Stimulated activated CD4-positive, alpha-beta T cell treated with anti-CD3 and anti-CD28 coated beads, Interleukin-4, amount 100 ng/mL, for 4 hours (primary cell): ENCODE measurements at regions not wholly inside any gene's neighbourhood (a gene's known extent, or its start where the extent isn't known, plus 50 kb on each side); places are given as distances from the start of the nearest gene placed in this dataset.
"Not testable (repeated sequence)": the region's sequence is repeated elsewhere in the genome, so short reads cannot be mapped to it uniquely, and the experiment has no call there.

ENCODE experiments used
- DNase-seq, 2 experiments: peaks; one replicate each; pipeline ENCODE4 v3.0.0-alpha.2; 2020

DNA sequence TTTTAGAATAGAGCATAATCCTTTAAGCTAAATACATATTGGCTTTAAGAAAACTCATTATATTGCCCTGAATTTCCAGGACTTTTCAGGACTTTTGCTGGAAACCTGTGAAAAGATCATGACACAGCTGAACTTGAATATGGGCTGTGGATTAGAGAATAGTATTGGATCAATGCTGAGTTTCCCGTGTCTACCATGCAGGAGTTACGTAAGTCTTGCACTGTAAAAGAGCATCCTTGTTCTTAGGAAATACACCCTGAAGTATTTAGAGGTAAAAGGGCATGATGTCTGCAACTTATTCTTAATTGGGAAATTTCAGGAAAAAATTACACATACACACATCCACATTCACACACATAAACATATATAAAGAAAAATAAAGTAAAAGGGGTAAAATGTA, 82.1 kb downstream of the ZFP36L2 start:
- no peak for DNase-seq

- DNase-seq: no peak
Observed at GRCh38 chr2:43143756-43144155, 82.7 kb downstream of the ZFP36L2 start.

GRCh38 chr2:43142921-43143438, 83.4 kb downstream of the ZFP36L2 start:
- DNase-seq: peak in 1 of 2 experiments; percentile 36

- not testable (repeated sequence) for DNase-seq
Observed at GRCh38 chr2:43141636-43142151, 84.7 kb downstream of the ZFP36L2 start.

DNA sequence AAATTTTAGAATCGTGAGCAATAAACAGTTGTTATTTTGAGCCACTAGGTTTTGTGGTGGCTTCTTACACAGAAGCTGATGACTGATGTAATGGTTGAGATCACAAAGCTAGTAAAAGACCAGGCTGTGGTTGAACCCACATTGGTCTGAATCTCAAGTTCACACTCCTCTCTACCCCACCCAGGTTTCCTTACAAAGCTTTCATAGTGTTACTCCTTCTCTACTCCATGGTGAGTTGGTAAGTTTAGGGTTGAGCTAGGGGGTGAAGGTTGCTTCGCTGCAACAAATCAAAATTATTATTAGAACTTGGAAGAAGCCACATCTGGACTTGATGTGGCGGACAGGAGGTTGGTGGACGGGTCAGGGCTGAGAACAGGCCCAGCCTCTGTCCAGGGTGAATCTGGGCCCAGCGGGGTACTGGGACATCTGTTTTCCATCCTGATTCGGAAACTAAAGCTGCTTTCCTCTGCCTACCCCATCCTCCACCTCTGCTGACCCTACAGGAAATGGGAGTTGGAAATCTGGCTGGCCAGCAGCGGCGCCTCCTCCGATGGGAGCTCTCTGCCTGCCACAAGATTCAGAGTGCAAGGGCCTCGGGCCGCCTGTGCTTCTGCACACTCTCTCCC, 86.3 kb downstream of the ZFP36L2 start:
- no peak for DNase-seq

GRCh38 chr2:43139501-43139900, 86.9 kb downstream of the ZFP36L2 start:
- no peak for DNase-seq

GRCh38 chr2:43138441-43138840, 88.0 kb downstream of the ZFP36L2 start:
- no peak for DNase-seq

- DNase-seq: peak; percentile 43 to 87
Observed at GRCh38 chr2:43136876-43137275, 89.5 kb downstream of the ZFP36L2 start.

- DNase-seq: no peak
Observed at GRCh38 chr2:43136011-43136799, 90.2 kb downstream of the ZFP36L2 start.

GRCh38 chr2:43135583-43135982, 90.8 kb downstream of the ZFP36L2 start:
- no peak for DNase-seq

- DNase-seq: no peak
Observed at GRCh38 chr2:43134571-43134889, 91.9 kb downstream of the ZFP36L2 start.

GRCh38 chr2:43133708-43134570, 92.5 kb downstream of the ZFP36L2 start:
- peak; percentile 47 to 66 for DNase-seq

GRCh38 chr2:43133336-43133707, 93.1 kb downstream of the ZFP36L2 start:
- no peak for DNase-seq

GRCh38 chr2:43132683-43133301, 93.6 kb downstream of the ZFP36L2 start:
- DNase-seq: no peak

- DNase-seq: no peak
Observed at GRCh38 chr2:43131890-43132682, 94.3 kb downstream of the ZFP36L2 start.

- peak; percentile 50 to 66 for DNase-seq
Observed at GRCh38 chr2:43131051-43131889, 95.1 kb downstream of the ZFP36L2 start.

DNA sequence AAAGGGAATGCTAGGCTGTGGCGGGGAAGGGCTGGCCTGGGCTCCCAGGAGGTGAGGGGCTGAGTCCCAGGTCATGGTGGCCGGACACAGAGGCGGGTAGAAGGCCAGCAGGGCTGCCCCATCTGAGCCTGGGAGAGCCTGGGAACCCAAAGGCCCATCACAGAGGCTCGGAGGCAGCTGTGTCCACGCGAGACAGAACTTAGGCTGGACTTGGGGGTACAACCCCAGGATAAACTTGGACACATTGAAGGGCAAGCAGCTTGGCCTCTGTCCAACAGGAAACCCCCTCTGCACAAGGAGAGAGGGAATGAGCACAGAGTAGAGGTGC, 95.9 kb downstream of the ZFP36L2 start:
- no peak for DNase-seq

- DNase-seq: no peak
Observed at GRCh38 chr2:43129676-43130547, 96.5 kb downstream of the ZFP36L2 start.

- DNase-seq: no peak
Observed at GRCh38 chr2:43128559-43128955, 97.8 kb downstream of the ZFP36L2 start.

- DNase-seq: no peak
Observed at GRCh38 chr2:43127941-43128558, 98.4 kb downstream of the ZFP36L2 start.
